HG03064 (cell line): ENCODE measurements at regions not wholly inside any gene's neighbourhood (a gene's known extent, or its start where the extent isn't known, plus 50 kb on each side); places are given as distances from the start of the nearest gene placed in this dataset.

ENCODE experiments used
- ATAC-seq: cut with Tn5 transposase; IDR thresholded peaks from one replicate; pipeline ENCODE4 v1.9.1; 2021; ENCODE audit warnings: low read depth; ENCODE audit not compliant: unreplicated experiment

- ATAC-seq, result no peak
Observed at GRCh38 chr2:16010951-16011620, 70.7 kb downstream of the MYCN start.

- ATAC-seq, result no peak
Observed at GRCh38 chr2:16010011-16010410, 69.7 kb downstream of the MYCN start.

GRCh38 chr2:16009560-16009959, 69.2 kb downstream of the MYCN start:
- ATAC-seq, result no peak

- ATAC-seq, result no peak
Observed at GRCh38 chr2:16008856-16009255, 68.5 kb downstream of the MYCN start.

- ATAC-seq, result no peak
Observed at GRCh38 chr2:16008331-16008850, 68.0 kb downstream of the MYCN start.

- no peak for ATAC-seq
Observed at GRCh38 chr2:16007167-16007934, 67.0 kb downstream of the MYCN start.

- ATAC-seq, result no peak
Observed at GRCh38 chr2:16006537-16007166, 66.3 kb downstream of the MYCN start.

GRCh38 chr2:16005816-16006536, 65.6 kb downstream of the MYCN start:
- no peak for ATAC-seq

- ATAC-seq, result no peak
Observed at GRCh38 chr2:16005389-16005788, 65.0 kb downstream of the MYCN start.

- ATAC-seq, result no peak
Observed at GRCh38 chr2:16003809-16004208, 63.5 kb downstream of the MYCN start.

- ATAC-seq, result no peak
Observed at GRCh38 chr2:16003152-16003551, 62.8 kb downstream of the MYCN start.

- ATAC-seq, result no peak
Observed at GRCh38 chr2:16002575-16002974, 62.2 kb downstream of the MYCN start.

- no peak for ATAC-seq
Observed at GRCh38 chr2:16002144-16002543, 61.8 kb downstream of the MYCN start.

GRCh38 chr2:16000642-16001041, 60.3 kb downstream of the MYCN start:
- ATAC-seq, result no peak

- no peak for ATAC-seq
Observed at GRCh38 chr2:15999596-16000469, 59.5 kb downstream of the MYCN start.

- no peak for ATAC-seq
Observed at GRCh38 chr2:15997728-15998280, 57.5 kb downstream of the MYCN start.

- no peak for ATAC-seq
Observed at GRCh38 chr2:15996536-15997423, 56.4 kb downstream of the MYCN start.
